ENCODE measurements at regions not wholly inside any gene's neighbourhood (a gene's known extent, or its start where the extent isn't known, plus 50 kb on each side); places are given as distances from the start of the nearest gene placed in this dataset.

DNA sequence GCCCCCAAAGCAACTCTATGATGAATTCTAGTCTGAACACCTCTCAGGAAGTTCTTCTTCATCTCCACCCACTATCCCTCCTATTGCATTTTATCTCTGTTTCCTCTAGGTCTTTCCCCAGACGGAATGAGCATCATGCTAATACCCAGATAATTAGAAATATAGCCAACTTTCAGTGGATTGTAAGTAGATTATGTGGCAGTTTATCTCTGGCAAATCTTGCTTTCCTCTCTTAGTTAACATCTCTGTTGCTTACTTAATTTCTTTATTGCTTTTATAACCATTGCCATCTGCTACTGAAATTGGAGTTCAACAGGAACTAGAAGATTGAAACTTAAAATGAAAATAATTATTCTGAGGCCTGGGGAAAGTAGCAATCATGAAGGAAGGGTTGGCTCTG is 378.6 kb downstream of the RPS6KC1 start:
- H3K36me3 ChIP-seq (replicated peaks; ENCODE audit: insufficient read depth, low read length) = no peaks in the 10 kb centered on the region
- H3K27me3 ChIP-seq (replicated peaks; ENCODE audit: insufficient read depth, low read length) = no peaks in the 10 kb centered on the region
- H3K27ac ChIP-seq (ENCODE audit: low read length) = no peak overlapping the region
- no peaks in the 10 kb centered on the region for H3F3A ChIP-seq (ENCODE audit: insufficient read depth, low read length)
- H4K20me1 ChIP-seq (ENCODE audit: insufficient read depth, low read length) = no peaks in the 10 kb centered on the region
- H3K4me3 ChIP-seq (ENCODE audit: low read length) = no peak overlapping the region
- no peak overlapping the region for H3K4me2 ChIP-seq (ENCODE audit: low read depth, low read length)
- TF ChIP-seq EZH2 (optimal IDR thresholded peaks at IDR 0.05; ENCODE audit: low read depth, low read length) (no peak), EZH2phosphoT487 (IDR thresholded peaks at IDR 0.05; ENCODE audit: low read length) (no peak), CTCF (IDR thresholded peaks at IDR 0.05; ENCODE audit: low read length) (no peak)
- H3K9ac ChIP-seq (ENCODE audit: low read length) = no peak overlapping the region
- H3K79me2 ChIP-seq (ENCODE audit: low read length) = no peaks in the 10 kb centered on the region
- no peak overlapping the region for H2AFZ ChIP-seq (ENCODE audit: low read length)
- H3K9me2 ChIP-seq (replicated peaks; ENCODE audit: insufficient read depth, low read length) = no peaks in the 10 kb centered on the region
- no peaks in the 10 kb centered on the region for H3K4me1 ChIP-seq (ENCODE audit: low read length)
- H3K9me3 ChIP-seq (replicated peaks; ENCODE audit: insufficient read depth, low read length) = no peaks in the 10 kb centered on the region
- no peak for DNase-seq

- peaks cover 19% of the 10 kb centered on the region for H3K4me1 ChIP-seq (ENCODE audit: low read length)
- H3K36me3 ChIP-seq (replicated peaks; ENCODE audit: insufficient read depth, low read length) = no peaks in the 10 kb centered on the region
- no peaks in the 10 kb centered on the region for H4K20me1 ChIP-seq (ENCODE audit: insufficient read depth, low read length)
- H3F3A ChIP-seq (ENCODE audit: insufficient read depth, low read length) = peaks cover 7% of the 10 kb centered on the region
- no peaks in the 10 kb centered on the region for H3K27me3 ChIP-seq (replicated peaks; ENCODE audit: insufficient read depth, low read length)
- no peak overlapping the region for H3K4me2 ChIP-seq (ENCODE audit: low read depth, low read length)
- TF ChIP-seq EZH2 (optimal IDR thresholded peaks at IDR 0.05; ENCODE audit: low read depth, low read length) (no peak), EZH2phosphoT487 (IDR thresholded peaks at IDR 0.05; ENCODE audit: low read length) (no peak), CTCF (IDR thresholded peaks at IDR 0.05; ENCODE audit: low read length) (no peak)
- H3K79me2 ChIP-seq (ENCODE audit: low read length) = no peaks in the 10 kb centered on the region
- H2AFZ ChIP-seq (ENCODE audit: low read length) = no peak overlapping the region
- H3K9me2 ChIP-seq (replicated peaks; ENCODE audit: insufficient read depth, low read length) = no peaks in the 10 kb centered on the region
- H3K27ac ChIP-seq (ENCODE audit: low read length) = no peak overlapping the region
- H3K9me3 ChIP-seq (replicated peaks; ENCODE audit: insufficient read depth, low read length) = no peaks in the 10 kb centered on the region
- H3K9ac ChIP-seq (ENCODE audit: low read length) = no peak overlapping the region
- no peak overlapping the region for H3K4me3 ChIP-seq (ENCODE audit: low read length)
- DNase-seq = no peak
Measured at GRCh38 chr1:213435715-213436114, 384.7 kb downstream of the RPS6KC1 start.

DNA sequence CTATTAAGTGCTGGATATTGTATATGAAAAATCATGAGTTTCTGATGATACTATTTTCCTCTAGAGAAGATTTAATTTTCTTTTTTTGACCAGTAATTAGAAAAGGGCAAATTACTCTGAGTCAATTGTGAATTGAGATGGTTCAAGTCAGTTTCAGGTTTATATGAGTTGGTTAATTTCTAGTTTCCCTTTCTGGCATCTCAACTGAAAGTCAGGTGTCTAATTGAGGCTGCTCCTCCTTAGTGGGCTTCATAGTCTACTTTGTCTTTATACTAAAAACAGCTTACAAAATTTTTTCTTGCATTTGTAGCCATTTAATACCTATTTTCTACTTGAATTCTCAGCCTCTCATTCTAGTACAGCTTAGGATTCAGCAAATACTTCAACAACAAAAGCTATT is 387.3 kb downstream of the RPS6KC1 start:
- Histone ChIP-seq H3K4me3 (ENCODE audit: low read length) (no peak overlapping the region), H3K27me3 (replicated peaks; ENCODE audit: insufficient read depth, low read length) (no peaks in the 10 kb centered on the region), H3F3A (ENCODE audit: insufficient read depth, low read length) (peaks cover 7% of the 10 kb centered on the region), H3K4me2 (ENCODE audit: low read depth, low read length) (no peak overlapping the region), H3K9me2 (replicated peaks; ENCODE audit: insufficient read depth, low read length) (no peaks in the 10 kb centered on the region), H3K36me3 (replicated peaks; ENCODE audit: insufficient read depth, low read length) (no peaks in the 10 kb centered on the region), H3K27ac (ENCODE audit: low read length) (peak overlapping the region; percentile 0; the same call in 1 of the 2 replicates), H3K9me3 (replicated peaks; ENCODE audit: insufficient read depth, low read length) (no peaks in the 10 kb centered on the region), H3K79me2 (ENCODE audit: low read length) (no peaks in the 10 kb centered on the region), H4K20me1 (ENCODE audit: insufficient read depth, low read length) (no peaks in the 10 kb centered on the region), H2AFZ (ENCODE audit: low read length) (no peak overlapping the region), H3K9ac (ENCODE audit: low read length) (no peak overlapping the region), H3K4me1 (ENCODE audit: low read length) (peaks cover 19% of the 10 kb centered on the region)
- TF ChIP-seq EZH2 (optimal IDR thresholded peaks at IDR 0.05; ENCODE audit: low read depth, low read length) (no peak), EZH2phosphoT487 (IDR thresholded peaks at IDR 0.05; ENCODE audit: low read length) (no peak), CTCF (IDR thresholded peaks at IDR 0.05; ENCODE audit: low read length) (no peak)
- peak; percentile 61 for DNase-seq

Data from MM.1S (cell line).